ENCODE measurements at regions not wholly inside any gene's neighbourhood (a gene's known extent, or its start where the extent isn't known, plus 50 kb on each side); places are given as distances from the start of the nearest gene placed in this dataset.

- no peaks in the 10 kb centered on the region for H3K4me1 Mint-ChIP-seq
- Histone ChIP-seq H3K27ac (ENCODE audit: low read length) (no peak overlapping the region), H3K27me3 (ENCODE audit: control insufficient read depth, insufficient read depth, low read length) (no peaks in the 10 kb centered on the region), H3K4me3 (ENCODE audit: low read length) (no peak overlapping the region), H3K36me3 (ENCODE audit: control insufficient read depth, insufficient read depth, low read length) (no peaks in the 10 kb centered on the region), H3K4me1 (ENCODE audit: control insufficient read depth, insufficient read depth, low read length) (no peaks in the 10 kb centered on the region), H3K9me3 (ENCODE audit: control insufficient read depth, insufficient read depth, low read length) (no peaks in the 10 kb centered on the region)
- H3K9me3 Mint-ChIP-seq = no peaks in the 10 kb centered on the region
- DNase-seq = no peak
- peaks cover 12 to 15% of the 10 kb centered on the region in 2 donors for H3K27me3 Mint-ChIP-seq (ENCODE audit: low read depth in 2 of 2)
- TF ChIP-seq, protein P1, sequence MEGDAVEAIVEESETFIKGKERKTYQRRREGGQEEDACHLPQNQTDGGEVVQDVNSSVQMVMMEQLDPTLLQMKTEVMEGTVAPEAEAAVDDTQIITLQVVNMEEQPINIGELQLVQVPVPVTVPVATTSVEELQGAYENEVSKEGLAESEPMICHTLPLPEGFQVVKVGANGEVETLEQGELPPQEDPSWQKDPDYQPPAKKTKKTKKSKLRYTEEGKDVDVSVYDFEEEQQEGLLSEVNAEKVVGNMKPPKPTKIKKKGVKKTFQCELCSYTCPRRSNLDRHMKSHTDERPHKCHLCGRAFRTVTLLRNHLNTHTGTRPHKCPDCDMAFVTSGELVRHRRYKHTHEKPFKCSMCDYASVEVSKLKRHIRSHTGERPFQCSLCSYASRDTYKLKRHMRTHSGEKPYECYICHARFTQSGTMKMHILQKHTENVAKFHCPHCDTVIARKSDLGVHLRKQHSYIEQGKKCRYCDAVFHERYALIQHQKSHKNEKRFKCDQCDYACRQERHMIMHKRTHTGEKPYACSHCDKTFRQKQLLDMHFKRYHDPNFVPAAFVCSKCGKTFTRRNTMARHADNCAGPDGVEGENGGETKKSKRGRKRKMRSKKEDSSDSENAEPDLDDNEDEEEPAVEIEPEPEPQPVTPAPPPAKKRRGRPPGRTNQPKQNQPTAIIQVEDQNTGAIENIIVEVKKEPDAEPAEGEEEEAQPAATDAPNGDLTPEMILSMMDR (IDR thresholded peaks at IDR 0.05) = no peak
- intact Hi-C loops (cut with micrococcal nuclease) = no loop called here
- no peak overlapping the region for H3K4me3 Mint-ChIP-seq
- 86% methylated on average over 9 of the region's 9 CpGs for WGBS (ENCODE audit: insufficient coverage)
- H3K36me3 Mint-ChIP-seq = no peaks in the 10 kb centered on the region
- ATAC-seq = no peak
- H3K27ac Mint-ChIP-seq = no peak overlapping the region
Measured at GRCh38 chr1:47651311-47652089, 213.7 kb downstream of the FOXD2 start.

GRCh38 chr1:47655521-47656300 is 217.9 kb downstream of the FOXD2 start:
- intact Hi-C loops (cut with micrococcal nuclease) = no loop called here
- Histone ChIP-seq H3K27me3 (ENCODE audit: control insufficient read depth, insufficient read depth, low read length) (no peaks in the 10 kb centered on the region), H3K27ac (ENCODE audit: low read length) (no peak overlapping the region), H3K36me3 (ENCODE audit: control insufficient read depth, insufficient read depth, low read length) (no peaks in the 10 kb centered on the region), H3K9me3 (ENCODE audit: control insufficient read depth, insufficient read depth, low read length) (no peaks in the 10 kb centered on the region), H3K4me3 (ENCODE audit: low read length) (no peak overlapping the region), H3K4me1 (ENCODE audit: control insufficient read depth, insufficient read depth, low read length) (no peaks in the 10 kb centered on the region)
- H3K9me3 Mint-ChIP-seq = no peaks in the 10 kb centered on the region
- peaks cover 19 to 28% of the 10 kb centered on the region in 2 donors for H3K27me3 Mint-ChIP-seq (ENCODE audit: low read depth in 2 of 2)
- ATAC-seq = no peak
- no peak overlapping the region for H3K4me3 Mint-ChIP-seq
- no peak for DNase-seq
- H3K27ac Mint-ChIP-seq = no peak overlapping the region
- TF ChIP-seq, protein P1 (IDR thresholded peaks at IDR 0.05) = no peak
- H3K4me1 Mint-ChIP-seq = no peaks in the 10 kb centered on the region
- H3K36me3 Mint-ChIP-seq = no peaks in the 10 kb centered on the region
- 58% methylated on average over 4 of the region's 5 CpGs for WGBS (ENCODE audit: insufficient coverage)

DNA sequence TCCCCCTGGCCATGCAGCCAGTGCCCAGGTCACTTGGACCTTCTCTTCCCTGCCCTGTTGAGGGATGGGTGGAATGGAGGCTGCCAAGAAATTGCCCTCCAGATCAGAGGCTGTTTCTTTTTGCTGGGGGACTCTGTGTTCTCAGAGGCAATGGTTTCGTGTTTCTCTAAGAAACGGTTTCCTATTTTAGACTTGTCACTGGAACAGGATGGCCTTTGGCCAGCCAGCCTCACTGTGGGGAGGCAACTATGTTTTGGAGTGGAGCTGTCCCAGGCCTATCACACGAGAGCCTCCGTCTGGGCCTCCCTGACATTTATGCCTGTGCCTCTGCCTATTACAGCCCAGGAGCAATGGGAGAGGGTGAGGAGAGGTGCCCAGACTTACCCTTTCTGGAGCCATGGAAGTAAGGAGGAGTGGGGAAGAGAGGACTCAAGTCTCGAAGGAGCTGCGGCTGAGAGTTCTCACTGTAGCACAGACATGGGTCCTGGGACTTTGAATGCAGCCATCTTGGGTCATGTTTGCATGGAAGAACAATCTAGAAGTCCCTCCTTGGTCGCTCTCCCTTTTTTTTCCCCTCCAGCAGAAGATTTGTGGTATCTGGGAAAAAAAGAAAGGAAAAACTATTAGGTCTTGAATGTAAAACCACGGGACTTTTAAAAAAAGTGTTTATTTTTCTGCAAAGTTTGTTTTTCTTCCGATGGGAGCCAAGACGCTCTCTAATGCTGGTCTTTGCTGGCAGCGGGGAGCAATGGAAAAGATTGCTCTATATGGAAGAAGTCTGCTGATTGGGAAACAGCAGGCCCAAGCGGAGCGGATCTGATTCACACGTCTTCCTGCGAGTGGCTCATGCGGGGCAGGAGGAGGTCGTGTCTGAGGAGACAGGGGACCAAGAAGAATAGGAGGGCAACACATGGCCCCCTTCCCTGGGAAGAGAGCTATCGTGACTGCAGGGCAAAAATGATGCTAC is 219.2 kb downstream of the FOXD2 start:
- no peak for ATAC-seq
- H3K27ac Mint-ChIP-seq = no peak overlapping the region
- no peaks in the 10 kb centered on the region for H3K9me3 Mint-ChIP-seq
- no peak overlapping the region for H3K4me3 ChIP-seq (ENCODE audit: low read length)
- H3K36me3 Mint-ChIP-seq = no peaks in the 10 kb centered on the region
- no peak for DNase-seq
- 88% methylated on average over 17 of the region's 18 CpGs for WGBS (ENCODE audit: insufficient coverage)
- H3K4me1 ChIP-seq (ENCODE audit: control insufficient read depth, insufficient read depth, low read length) = no peaks in the 10 kb centered on the region
- H3K27me3 Mint-ChIP-seq (ENCODE audit: low read depth in 2 of 2) = peaks cover 21 to 28% of the 10 kb centered on the region in 2 donors
- TF ChIP-seq, protein P1 (IDR thresholded peaks at IDR 0.05) = no peak
- H3K4me1 Mint-ChIP-seq = no peaks in the 10 kb centered on the region
- H3K4me3 Mint-ChIP-seq = no peak overlapping the region
- no peak overlapping the region for H3K27ac ChIP-seq (ENCODE audit: low read length)
- intact Hi-C loops (cut with micrococcal nuclease) = no loop called here
- no peaks in the 10 kb centered on the region for H3K27me3 ChIP-seq (ENCODE audit: control insufficient read depth, insufficient read depth, low read length)
- H3K9me3 ChIP-seq (ENCODE audit: control insufficient read depth, insufficient read depth, low read length) = no peaks in the 10 kb centered on the region
- H3K36me3 ChIP-seq (ENCODE audit: control insufficient read depth, insufficient read depth, low read length) = no peaks in the 10 kb centered on the region
